NOMO-1 (cell line): ENCODE measurements at regions not wholly inside any gene's neighbourhood (a gene's known extent, or its start where the extent isn't known, plus 50 kb on each side); places are given as distances from the start of the nearest gene placed in this dataset.
"Not testable (repeated sequence)": the region's sequence is repeated elsewhere in the genome, so short reads cannot be mapped to it uniquely, and the experiment has no call there.

ENCODE experiments used
- DNase-seq, 2 experiments: peaks; one replicate each; lab custom pipeline; 2025; ENCODE audit not compliant: unreplicated experiment in 2 of 2; lab: John Stamatoyannopoulos, UW

DNA sequence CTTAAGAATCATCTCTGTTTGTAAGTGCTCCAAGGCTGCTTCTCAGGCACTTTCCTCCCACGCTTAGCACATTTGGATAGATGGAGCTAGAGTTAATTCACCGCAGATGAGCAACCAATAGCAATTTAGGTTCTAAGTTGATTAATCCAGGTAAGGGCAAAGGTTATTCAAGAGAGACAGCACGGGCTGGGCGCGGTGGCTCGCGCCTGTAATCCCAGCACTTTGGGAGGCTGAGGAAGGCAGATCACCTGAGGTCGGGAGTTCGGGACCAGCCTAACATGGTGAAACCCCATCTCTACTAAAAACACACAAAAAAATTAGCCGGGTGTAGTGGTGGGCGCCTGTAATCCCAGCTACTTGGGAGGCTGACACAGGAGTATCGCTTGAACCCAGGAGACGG, 54.5 kb upstream of the UNC13C start:
- not testable (repeated sequence) for DNase-seq

DNA sequence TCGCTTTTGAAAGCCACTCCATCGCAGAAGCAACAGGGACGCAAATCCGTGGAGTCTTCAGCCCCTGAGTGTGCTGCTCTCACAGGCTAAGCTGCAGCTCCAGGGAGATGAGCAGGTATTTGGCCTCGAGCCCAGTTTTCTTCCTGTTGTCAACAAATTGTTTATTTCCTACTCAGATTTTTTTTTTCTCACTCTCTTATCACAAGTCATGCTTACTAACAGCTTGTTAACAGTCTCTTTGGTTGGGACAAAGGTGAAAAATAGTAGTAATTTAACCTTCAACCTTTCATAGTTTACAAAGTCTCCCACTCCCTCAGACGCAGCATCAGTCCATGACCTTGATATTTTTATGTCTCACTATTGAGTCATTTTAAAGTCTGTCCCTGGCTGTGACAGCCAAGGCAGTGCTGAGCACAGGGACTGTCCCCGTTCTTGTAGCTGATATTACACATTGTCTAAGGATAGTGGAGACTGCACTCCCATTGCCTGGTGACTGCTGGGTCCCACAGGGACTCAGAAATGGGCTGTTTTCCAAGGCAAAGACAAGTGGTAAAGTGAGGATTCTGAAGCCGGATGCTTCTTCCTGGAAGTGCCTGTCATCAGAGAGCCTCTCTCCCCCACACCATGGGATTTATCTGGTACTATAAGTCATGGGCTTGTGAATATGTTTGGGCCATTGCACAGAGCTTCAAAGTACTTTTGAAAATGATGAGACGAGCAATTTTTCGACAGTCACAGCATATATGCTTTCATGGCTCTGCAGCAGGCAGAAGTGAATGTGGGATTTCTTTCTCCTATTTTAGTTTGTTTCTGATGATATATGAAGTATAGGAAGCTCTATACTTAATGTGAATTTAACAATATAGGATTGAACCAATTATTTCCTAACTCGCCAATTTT, 59.8 kb upstream of the UNC13C start:
- DNase-seq, result no peak

DNA sequence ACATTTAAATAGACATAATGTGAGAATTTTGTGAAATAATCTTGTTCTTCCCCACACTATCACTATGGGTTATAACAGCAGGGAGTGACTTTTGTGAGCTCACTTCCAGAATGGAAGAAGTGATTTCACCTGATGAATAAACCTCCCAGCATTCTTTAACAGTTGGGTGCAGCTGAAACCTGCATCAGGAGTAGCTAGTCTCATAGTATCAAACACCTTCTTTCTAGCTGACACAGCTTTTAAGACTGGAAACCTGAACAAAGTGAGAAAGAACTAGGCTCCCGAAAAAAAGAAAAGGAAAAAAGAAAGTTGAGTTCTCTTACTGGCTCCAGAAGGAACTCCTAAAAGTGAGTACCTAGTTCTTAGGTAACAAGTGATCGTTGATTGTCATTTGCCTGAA, 61.1 kb upstream of the UNC13C start:
- DNase-seq, result no peak

GRCh38 chr15:53911431-53911830, 66.8 kb upstream of the UNC13C start:
- no peak for DNase-seq

DNA sequence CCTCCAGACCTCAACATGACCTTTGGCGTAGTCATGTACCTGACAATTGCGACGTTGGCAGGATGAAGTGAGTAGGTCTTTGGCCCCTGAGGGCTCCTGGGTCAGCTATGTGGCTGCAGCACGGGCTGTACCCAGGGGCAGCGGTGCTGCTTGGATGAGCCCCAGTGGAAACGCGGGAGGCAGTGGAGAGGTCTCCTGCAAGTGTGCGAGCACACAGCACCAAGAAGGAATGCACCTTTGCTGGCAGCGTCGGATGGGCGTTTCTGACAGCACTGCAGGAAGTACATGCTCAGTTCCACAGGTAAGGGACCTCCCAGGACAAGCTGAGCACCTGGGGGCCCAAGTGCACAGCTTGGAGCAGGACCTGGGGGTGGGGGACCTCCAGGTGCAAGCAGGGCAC, 67.4 kb upstream of the UNC13C start:
- DNase-seq, result no peak

GRCh38 chr15:53910236-53910849, 67.9 kb upstream of the UNC13C start:
- DNase-seq, result no peak

DNA sequence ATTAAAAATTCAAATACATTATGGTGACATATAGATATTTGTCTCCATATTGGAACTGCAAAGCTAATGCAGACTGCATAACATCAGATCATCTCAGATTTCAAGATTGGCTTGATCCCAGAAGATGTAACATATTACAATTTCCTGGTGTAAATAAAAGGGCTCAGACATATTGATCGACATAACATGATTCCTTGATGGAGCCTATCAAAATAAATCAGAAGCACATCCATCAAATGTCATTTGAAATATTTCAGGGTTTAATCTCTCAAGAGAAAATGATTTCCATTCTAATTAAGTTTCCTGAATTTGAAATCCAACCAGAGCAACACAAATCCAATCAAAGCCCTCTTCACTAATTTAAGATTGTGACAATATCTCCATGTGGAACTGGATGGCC, 75.1 kb upstream of the UNC13C start:
- no peak for DNase-seq

DNA sequence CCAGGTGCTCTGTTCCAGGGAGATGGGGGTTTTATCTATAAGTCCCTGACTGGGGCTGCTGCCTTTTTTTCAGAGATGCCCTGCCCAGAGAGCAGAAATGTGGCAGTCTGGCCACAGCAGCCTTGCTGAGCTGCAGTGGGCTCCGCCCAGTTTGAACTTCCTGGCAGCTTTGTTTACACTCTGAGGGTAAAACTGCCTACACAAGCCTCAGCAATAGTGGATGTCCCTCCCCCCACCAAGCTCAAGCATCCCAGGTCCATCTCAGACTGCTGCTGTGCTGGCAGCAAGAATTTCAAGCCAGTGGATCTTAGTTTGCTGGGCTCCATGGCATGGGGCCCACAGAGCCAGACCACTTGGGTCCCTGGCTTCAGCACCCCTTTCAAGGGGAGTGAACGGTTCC, 84.8 kb upstream of the UNC13C start:
- DNase-seq, result not testable (repeated sequence)

GRCh38 chr15:53891862-53892261, 86.4 kb upstream of the UNC13C start:
- DNase-seq, result not testable (repeated sequence)

DNA sequence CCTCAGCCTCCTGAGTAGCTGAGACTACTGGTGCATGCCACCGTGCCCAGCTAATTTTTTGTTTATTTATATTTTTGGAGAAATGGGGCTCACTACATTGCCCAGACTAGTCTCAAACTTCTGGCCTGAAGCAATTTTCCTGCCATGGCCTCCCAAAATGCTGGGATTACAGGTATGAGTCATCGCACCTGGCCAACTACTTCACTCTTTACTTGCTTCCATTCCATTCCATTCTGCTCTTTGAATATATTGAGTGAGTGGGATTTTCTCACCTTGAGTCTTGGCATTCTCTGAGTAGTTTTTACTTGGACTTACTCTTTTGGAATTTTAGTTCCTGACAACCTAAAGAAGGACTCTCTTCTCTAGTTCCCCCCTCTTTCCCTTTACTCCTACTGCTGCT, 93.8 kb upstream of the UNC13C start:
- no peak for DNase-seq

DNA sequence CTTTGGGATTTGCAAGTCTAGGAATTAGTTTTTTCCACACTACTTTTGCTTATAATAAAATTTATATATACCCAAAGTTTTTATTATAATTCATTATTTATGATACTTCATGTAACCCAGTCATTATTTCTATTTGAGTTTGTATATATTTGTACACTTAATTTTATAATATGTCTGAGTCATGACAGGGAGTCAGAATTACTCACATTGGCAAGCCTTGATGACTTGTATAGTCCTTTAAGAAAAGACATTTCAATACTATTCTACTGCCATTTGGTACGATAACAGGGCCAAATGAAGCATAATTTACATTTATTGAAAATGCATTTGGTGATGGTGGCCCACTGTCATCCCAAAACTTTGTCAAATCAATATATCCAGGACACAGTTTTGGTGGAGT, 95.9 kb upstream of the UNC13C start:
- no peak for DNase-seq

DNA sequence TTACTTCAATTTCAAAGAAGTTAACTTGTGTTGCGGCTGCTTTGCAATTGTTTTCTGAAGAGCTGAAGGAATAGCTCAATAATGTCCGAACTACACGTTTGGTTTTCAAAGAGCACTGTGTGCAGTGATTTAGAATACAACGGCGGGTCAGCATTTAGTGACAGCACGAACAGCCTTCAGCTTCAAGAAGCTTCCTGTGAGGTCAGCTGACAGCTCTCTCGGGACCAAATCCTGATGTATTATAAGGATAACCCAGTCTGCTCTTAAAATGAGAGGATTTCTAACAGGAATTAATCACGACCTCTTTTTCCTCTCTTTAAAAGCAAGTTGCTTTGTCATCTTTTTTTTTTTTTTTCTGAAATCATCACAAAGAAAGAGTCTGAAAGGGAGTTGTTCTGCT, 97.9 kb upstream of the UNC13C start:
- DNase-seq, result no peak

GRCh38 chr15:53875711-53876110, 102.5 kb upstream of the UNC13C start:
- DNase-seq, result no peak

DNA sequence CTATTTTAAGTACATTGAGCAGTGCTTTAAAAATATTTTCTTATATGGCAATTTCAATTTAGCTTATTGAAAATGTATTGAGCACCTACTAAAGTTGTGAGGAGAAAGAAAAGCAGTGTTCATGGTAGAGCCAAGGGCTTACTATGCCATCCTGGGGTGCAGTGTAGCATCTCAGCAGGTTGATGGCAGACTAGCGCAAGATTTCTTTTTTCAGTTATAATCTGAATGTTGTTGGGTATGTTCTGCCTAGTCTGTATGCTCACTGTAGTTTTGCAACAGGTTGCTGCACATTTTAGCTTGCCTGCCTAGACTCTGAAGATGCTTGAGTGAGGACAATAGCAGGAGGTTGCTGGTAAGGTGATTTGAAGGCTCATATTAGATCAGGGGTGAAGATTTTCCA, 103.1 kb upstream of the UNC13C start:
- no peak for DNase-seq

- peak; percentile 24 to 37 for DNase-seq
These were observed 105.8 kb upstream of the UNC13C start for GRCh38 chr15:53872410-53872809.

GRCh38 chr15:53869806-53870073, 108.5 kb upstream of the UNC13C start:
- no peak for DNase-seq

- DNase-seq, result no peak
These were observed 109.0 kb upstream of the UNC13C start for GRCh38 chr15:53869044-53869805.

GRCh38 chr15:53862386-53862785, 102.9 kb upstream of the WDR72 start:
- no peak for DNase-seq

GRCh38 chr15:53861792-53862191, 102.3 kb upstream of the WDR72 start:
- no peak for DNase-seq

- no peak for DNase-seq
These were observed 91.8 kb upstream of the WDR72 start for GRCh38 chr15:53851110-53851848.

- DNase-seq, result no peak
These were observed 88.3 kb upstream of the WDR72 start for GRCh38 chr15:53847745-53848144.
